Activated CD4-positive, alpha-beta T cell treated with anti-CD3 and anti-CD28 coated beads for 48 hours (primary cell): ENCODE measurements at regions not wholly inside any gene's neighbourhood (a gene's known extent, or its start where the extent isn't known, plus 50 kb on each side); places are given as distances from the start of the nearest gene placed in this dataset.
"Not testable (repeated sequence)": the region's sequence is repeated elsewhere in the genome, so short reads cannot be mapped to it uniquely, and the experiment has no call there.

ENCODE experiments used
- DNase-seq: peaks from one replicate; pipeline ENCODE4 v3.0.0-alpha.2; 2020

DNA sequence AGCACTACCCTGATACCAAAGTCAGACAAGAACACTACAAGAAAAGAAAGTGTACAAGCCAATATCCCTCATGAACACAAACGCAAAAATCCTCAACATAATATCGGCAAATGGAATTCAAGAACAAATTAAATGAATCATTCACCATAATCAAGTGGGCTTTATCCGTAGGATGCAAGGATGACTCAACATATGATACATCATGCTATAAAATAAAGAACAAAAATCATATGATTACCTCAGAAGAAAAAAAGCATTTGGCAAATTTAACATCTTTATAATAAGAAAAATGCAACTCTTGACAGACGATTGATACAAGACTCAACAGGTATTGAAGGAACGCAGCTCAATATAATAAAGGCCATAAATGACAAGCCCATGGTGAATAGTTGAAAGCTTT, 843.9 kb downstream of the FRK start:
- DNase-seq, result no peak

DNA sequence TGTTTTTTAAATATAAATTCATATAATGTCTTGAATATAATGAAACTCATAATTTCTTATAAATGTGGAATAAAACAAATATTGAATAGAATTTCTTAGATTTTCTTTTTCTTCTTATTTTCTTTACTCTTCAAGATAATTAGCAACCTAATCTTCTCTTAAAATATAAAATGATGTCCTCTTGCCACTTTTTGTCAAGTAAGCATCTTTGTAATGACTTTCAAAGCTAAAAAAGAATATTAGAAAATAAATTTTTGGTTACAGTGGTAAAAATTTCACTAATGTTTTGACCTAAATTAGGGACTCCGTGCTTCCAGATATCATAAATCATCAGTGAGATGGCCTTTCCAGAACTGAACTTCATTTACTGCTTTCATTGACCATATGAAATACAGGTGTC, 846.4 kb downstream of the FRK start:
- no peak for DNase-seq

DNA sequence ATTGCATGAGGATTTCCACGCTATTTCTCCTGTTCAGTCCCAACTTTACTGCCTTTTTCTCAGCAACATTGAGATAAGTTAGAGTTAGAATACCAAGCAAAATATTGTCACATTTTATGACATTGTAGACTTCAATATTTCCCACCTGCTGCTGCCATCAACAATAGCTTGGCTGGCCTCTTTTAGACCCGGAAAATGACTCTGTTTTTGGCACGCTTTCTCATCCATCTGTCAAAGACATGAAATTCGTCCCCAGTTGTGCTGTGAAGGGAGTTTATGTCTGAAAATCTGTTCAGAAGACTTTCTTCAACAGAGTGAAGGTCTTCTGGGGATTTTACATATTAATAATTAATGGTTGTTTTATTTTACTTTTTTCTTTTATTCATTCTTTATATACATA, 857.3 kb downstream of the FRK start:
- no peak for DNase-seq

DNA sequence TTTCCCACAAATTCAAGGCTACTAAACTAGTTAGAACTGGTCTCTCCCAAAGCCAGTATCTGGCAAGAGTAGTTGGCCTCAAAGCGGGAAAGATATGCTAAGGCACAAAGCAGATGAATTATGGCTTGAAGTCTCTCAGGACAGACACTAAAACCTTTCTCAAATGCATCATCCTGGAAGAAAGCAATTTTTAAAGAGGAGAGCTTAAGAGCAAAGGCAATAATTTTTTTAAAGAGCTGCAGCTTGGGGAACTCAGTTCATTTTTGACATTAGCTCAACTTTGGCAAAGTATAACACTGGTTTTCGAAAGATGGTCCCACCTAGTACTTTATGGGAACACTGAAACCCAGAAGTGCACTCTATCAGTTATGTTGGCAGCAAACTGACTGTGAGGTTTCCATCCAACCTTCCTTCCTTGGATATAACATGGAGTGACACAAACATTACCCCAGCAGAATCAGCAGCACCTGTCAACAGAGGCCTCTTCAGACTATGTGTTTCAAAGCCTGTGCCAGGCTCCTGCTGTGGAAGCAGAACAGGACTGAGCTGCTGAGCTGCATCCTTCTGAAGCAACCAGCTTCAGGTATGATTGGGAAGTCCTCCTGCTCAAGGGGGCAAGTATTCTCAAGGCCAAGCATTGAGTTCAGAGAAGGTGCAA, 852.3 kb upstream of the HS3ST5 start:
- DNase-seq, result no peak

DNA sequence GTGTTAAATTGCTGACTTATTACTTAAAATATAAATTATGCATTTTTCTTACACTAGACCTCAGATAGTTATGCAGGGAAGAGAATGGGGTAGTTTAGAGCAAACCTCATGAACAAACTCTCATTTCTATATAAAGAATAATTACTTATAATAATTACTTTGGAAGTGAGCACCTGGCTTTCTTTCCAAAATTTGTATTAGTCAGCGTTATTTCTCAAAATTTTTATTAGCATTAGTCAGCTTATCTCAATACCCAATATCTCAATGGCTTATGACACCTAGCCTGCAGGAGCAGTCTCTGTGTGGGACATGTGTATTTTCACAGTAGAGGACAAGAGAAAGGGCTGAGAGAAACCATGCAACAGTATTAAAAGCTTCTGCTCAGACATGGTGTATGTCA, 849.2 kb upstream of the HS3ST5 start:
- DNase-seq, result no peak

DNA sequence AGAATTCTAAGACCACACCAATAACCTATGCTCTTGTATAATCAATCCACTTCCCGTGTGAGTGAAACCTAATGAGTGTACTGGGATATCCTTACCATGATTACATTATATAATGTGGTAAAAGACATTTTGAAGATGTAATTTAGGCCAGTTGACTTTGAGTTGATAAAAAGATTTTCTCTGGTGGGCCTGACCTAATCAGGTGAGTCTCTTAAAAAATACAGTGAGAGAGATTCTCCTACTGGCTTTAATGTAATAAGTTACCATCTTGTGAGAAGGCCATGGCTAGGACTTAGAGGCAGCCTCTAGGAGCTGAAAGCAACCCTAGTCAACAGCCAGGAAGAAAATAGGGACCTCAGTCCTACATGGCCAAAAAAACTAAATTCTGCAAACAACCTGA, 847.7 kb upstream of the HS3ST5 start:
- no peak for DNase-seq

DNA sequence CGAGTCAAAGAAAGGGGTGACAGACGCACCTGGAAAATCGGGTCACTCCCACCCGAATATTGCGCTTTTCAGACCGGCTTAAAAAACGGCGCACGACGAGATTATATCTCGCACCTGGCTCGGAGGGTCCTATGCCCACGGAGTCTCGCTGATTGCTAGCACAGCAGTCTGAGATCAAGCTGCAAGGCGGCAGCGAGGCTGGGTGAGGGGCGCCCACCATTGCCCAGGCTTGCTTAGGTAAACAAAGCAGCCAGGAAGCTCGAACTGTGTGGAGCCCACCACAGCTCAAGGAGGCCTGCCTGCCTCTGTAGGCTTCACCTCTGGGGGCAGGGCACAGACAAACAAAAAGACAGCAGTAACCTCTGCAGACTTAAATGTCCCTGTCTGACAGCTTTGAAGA, 832.6 kb upstream of the HS3ST5 start:
- DNase-seq, result not testable (repeated sequence)

DNA sequence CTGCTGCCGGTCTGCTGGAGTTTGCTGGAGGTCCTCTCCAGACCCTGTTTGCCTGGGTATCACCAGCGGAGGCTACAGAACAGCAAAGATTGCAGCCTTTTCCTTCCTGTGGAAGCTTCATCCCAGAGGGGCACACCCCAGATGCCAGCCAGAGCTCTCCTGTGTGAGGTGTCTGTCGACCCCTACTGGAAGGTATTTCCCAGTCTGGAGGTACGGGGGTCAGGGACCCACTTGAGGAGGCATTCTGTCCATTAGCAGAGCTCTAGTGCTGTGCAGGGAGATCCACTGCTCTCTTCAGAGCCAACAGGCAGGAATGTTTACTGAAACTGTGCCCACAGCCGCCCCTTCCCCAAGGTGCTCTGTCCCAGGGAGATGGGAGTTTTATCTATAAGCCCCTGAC, 823.1 kb upstream of the HS3ST5 start:
- not testable (repeated sequence) for DNase-seq

DNA sequence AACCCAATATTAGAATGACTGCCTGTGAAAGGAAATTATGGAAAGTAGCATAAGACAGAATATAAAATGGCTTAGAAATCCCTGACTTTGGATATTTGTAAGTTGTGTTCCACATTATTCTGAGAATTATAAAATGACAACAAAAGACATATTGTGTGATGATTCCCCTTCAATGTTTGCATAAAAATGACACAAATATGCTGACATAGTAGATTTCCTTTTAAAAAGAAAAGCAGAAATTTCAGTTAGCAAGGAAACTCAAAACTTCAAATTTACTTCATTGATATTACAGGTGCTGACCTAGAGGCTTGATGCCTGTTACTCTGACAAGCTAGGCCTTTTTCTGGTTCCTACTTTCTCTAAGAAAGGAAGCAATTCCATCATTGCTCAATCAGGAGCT, 816.9 kb upstream of the HS3ST5 start:
- DNase-seq, result no peak

DNA sequence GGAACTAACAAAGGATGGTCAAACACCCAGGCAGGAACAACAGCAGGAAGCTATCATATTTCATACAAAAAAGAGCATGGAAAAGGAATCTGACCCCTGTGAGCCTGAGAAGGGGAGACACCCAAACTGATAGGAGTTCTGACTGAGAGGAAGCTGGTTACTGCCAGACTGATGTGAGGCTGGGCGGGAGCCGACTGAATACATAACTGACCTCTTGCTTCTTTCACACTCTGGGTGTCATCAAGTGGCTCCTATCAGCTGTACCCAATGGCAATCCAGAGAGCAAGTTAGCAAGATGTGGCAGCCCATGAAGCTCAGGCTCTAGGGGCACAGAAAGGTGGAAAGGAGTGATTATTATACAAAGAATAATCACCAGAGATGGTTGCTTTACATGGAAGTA, 795.1 kb upstream of the HS3ST5 start:
- DNase-seq, result no peak

DNA sequence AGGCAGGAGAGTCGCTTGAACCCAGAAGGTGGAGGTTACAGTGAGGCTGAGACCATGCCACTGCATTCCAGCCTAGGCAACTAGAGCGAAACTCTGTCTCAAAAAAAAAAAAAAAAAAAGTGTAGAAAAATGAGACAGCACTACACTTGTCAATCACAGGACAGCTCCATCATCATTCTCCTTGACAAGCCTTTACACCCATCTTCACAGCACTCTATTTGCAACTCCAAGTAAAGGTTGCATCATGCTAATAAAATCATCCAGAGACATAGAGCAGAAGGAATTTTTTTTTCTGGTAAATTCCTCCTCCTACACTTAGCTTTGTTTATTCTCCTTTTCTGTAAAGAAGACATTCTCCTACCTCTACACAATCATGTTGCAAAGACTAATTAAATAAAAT, 791.0 kb upstream of the HS3ST5 start:
- no peak for DNase-seq

DNA sequence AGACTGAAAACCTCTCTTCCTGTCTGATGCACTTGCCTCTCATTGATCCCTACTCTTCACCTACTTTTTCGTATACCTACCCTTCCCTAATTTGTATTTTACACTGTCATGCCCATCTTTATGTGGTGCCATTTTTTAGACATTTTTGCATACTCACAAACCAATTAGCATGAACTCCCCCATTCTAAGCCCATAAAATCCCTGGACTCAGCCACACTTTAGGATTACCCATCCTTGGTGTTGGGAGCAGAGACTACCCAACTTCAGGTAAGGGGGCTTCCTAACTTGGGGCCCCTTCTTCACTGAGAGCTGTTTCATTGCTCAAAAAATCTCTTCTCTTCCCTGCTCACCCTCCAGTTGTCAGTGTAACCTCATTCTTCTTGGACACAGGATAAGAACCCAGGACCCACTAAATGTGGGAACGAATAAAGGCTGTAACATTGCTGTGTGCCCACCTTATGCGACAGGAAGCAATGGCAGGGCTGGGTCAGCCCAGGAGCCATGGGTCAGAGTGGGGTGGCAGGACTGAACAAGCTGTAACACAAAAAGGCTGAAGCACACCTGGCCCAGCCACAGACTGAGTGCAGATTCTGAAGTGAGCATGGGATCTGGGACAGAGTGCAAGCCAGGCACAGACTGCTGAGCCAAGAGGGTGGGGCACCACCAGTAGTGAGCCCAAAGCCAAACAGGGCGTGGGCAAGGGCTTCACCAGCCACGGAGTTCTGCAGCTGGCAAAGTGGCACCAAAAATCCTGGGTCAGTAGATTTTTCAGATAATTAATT, 789.1 kb upstream of the HS3ST5 start:
- no peak for DNase-seq

DNA sequence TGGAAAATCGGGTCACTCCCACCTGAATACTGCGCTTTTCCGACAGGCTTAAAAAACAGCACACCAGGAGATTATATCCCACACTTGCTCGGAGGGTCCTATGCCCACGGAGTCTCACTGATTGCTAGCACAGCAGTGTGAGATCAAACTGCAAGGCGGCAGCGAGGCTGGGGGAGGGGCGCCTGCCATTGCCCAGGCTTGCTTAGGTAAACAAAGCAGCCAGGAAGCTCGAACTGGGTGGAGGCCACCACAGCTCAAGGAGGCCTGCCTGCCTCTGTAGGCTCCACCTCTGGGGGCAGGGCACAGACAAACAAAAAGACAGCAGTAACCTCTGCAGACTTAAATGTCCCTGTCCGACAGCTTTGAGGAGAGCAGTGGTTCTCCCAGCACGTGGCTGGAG, 778.7 kb upstream of the HS3ST5 start:
- not testable (repeated sequence) for DNase-seq

DNA sequence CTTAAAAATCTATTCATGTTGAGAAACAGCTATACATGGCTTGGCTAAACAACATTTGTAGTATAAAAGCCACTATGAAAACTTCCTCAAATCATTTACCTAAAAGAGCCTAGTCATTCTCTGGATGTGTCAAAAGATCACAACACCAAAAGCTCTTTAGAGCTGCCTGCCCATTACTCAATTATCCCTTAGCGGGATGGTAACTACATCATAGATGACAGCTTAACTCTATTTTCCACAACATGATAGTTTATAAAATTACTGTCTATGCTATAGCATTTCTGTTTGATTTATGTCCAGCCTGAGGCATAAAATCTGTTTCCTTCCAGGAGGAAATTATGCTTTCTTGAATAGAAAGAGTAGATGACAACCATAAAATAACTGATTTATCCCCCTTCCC, 777.6 kb upstream of the HS3ST5 start:
- no peak for DNase-seq

DNA sequence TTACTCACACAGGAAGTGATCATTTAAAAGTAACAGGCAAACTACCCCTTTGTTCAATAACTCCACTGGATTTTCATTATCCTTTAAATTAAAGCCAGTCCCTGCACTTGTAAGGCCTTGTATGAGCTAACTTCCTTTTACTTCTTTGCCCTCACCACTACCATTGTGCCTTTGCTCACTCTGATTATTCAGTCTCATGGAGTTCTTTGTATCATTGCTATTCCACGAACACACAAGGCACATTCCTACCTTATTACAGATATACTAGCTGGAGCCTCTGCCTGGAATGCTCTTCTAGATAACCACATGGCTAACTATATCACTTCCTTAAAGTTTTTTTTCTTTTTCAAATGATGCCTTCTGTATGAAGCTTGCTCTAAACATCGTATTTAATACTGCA, 748.6 kb upstream of the HS3ST5 start:
- DNase-seq, result no peak

DNA sequence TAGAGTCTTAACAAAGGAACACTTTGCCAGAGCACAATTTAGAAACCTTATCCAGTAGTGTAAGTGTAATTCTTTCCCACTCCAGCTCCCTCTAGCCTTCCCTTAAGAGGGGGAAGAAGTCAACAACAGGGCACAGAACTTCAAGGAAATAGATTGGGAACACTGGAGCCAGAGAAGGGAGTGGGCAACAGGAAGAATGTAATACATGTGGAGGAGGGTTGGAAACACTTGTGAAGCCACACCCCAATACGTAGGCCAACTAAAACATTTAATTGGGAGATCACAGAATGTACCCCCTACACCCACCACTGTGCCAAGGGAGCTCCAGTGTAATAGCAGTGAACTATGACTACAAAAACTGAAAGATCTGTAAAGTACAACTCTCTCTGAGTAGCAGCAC, 735.7 kb upstream of the HS3ST5 start:
- DNase-seq, result no peak

DNA sequence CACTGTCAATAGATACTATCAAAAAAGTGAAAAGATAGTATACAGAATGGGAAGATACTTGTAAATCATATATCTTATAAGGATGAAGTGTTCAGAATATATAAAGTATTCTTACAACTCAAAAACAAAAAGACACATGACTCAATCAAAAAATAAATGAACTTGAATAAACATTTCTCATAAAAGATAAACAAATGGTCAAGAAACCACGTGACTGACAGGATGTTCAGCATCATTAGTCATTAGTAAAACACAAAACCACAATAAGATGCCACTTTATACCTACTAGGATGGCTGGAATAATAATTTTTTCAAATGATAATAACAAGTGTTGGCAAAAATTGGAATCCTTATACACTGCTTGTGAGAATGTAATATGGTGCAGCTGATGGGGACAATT, 729.1 kb upstream of the HS3ST5 start:
- DNase-seq, result no peak

DNA sequence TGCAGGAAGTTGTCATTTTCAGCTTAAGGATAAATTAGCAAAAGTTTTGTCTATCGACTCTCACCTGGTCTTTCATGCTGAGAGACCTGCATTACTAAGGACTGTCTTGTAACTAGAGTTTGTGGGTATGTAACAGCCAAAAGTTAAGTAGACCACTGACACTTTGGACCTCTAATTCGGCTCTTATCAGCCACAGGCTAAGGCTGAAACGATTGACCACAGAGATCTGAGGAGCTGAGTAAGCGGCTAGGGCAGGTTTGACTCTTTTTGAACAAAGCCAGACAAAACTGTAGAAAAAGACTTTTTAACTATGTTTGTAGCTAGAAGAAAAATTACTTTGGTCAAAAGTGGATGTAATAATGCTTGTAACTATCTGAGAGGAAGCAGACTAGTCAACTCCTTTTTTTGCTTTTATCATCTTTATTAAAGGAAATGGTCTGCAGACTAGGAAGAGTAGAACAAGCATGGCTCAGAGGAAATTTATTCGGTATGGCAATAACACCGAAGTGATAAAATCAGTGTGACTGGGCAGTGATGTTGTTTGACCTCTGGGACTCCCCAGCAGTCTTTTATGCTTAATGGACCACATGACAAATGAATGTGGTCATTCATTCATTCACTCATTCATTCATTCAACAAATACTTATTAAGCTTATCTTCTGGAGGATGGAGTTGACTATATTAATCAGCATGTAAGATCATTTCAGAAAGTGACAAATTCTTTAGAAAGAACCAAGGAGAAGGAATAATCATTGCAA, 725.0 kb upstream of the HS3ST5 start:
- DNase-seq, result no peak

DNA sequence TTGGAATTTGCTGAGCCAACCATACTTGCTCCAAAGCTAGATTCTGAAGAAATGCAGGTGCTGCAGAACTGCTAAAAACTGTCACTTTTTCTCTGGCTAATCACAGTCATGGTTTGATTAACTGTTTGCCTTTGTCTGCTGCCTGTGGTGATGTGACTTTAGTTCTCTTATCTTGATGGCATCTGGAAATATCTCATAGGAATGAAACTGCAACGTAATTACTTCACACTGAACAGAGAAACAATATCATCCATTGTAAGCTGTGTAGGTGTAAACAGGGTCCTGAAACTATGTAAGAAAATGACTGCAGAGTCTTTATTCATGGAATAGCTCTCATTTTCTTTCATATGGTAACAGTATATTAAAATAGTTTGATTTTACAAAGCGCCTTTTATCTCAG, 721.9 kb upstream of the HS3ST5 start:
- no peak for DNase-seq

DNA sequence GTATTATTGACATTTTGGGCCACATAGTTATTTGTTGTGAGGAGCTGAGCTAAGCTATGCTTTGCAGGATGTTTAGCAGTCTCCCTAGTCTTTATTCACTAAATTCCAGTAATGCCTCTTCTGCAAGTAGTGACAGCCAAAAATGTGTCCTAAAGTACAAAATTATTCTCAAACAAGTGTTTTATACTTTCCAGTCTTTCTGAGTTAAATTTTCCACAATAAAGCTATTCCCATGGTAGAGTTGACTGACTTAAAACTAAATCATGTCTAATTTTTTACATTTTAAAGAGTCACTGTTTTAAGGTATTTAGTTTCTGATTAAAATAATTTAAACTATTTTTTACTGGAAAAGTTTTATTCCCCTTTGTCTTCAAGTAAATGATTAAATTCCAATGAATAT, 717.8 kb upstream of the HS3ST5 start:
- DNase-seq, result no peak

DNA sequence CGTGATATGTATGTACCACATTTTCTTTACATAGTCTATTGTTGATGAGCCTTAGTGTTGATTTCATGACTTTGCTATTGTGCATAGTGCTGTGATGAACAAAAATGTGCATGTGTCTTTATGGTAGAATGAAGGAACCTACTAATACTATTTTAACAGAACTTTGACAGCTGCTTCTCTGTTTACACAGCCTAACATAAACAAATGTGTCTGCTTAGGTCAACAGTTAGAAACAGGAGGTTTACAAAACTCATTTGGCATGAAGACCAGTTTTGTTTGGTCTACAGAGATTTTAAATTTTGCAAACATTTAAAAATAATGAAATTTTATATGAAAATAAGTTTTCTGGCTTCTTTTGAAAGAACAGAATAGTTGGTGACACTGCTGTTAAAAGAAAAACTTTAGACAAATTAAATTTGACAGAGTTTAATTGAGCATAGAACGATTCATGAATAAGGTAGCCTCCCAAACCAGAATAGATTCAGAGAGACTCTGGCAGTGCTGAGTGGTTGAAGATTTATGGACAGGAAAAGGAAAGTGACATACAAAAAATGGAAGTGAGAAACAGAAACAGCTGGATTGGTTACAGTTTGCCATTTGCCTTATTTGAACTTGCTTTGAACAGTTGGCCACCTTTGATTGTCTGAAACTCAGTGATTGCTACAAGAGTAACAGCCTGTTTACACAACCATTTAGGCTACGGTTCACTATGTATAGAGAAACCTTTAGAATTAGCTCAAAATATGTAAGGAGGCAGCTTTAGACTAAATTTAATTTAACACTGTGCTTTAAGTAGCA, 715.8 kb upstream of the HS3ST5 start:
- DNase-seq, result no peak

DNA sequence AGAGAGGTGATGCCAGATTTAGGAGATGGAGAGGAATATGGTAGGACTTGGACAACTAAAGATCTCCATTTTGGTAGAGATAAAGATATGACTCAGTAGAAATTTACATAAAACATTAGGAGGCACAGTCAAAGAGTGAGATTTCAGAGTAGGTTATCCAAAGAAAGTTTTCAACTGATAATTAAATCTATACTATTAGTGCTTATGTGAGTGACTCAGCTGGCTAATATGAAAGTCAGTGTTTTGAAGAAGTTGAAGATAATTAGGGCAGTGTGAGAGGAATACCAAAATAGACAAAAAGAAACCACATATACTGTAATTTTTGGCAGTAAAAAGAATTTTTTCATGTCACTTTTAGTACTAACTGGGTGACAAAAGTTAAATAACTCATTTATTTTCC, 712.8 kb upstream of the HS3ST5 start:
- DNase-seq, result no peak

DNA sequence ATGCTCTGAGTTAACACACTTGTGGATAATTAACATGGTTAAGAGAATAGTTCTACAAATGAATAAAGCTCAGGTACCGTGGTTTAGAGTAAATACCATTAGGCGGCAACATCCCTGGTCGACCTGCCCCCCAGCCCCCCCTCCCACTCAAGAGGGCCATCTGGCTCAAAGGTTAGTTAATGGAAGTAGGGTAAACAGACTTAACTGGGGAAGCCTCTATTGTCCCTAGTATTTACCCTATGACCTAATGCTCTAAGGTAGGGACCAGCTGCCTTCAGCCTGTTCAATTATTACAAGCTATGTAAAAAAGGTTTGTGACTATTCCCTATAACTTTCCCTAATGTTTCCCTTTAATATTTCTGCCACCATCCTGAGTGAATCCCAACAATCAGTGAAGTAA, 711.4 kb upstream of the HS3ST5 start:
- not testable (repeated sequence) for DNase-seq
